ENCODE measurements at regions not wholly inside any gene's neighbourhood (a gene's known extent, or its start where the extent isn't known, plus 50 kb on each side); places are given as distances from the start of the nearest gene placed in this dataset.

- no peak for TF ChIP-seq CTCF (IDR thresholded peaks at IDR 0.05; ENCODE audit: poor library complexity)
- no peak for TF ChIP-seq EZH2 (IDR thresholded peaks at IDR 0.05; ENCODE audit: borderline replicate concordance)
These were observed 534.4 kb downstream of the EPHB1 start for GRCh38 chr3:135329479-135329878.
